ENCODE measurements at regions not wholly inside any gene's neighbourhood (a gene's known extent, or its start where the extent isn't known, plus 50 kb on each side); places are given as distances from the start of the nearest gene placed in this dataset.
A peak's percentile ranks its signal among the peaks of the same experiment; 100 is the strongest.
"Not testable (repeated sequence)": the region's sequence is repeated elsewhere in the genome, so short reads cannot be mapped to it uniquely, and the experiment has no call there.

DNA sequence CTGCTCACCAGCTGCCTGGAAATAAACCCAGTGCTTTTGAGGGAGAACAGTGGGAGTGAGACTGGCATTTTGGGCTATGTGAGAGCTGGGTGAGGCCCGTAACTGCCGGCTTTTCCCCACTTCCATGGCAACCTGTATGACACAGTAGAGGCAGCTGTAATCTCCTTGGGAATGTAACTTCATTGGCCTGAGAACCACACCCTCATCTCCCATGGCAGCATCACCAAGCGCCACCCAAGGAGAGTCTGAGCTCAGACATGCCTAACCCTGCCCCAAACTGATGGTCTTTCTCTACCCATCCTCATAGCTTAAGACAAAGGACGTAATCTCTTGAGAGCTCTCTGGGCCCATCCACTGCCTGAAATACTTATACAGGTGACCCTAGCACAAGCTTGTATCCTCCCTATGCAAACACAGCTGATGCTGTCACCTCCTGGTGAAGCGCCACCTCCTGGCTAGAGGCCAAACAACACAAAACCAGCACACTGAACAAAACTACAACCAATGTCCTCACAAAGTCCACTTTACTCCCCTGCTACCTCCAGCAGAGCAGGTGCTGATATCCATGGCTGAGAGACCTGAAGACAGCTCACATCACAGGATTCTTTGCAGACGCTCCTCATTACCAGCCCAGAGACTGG, 763.4 kb upstream of the NRXN1 start:
- no peak for DNase-seq

DNA sequence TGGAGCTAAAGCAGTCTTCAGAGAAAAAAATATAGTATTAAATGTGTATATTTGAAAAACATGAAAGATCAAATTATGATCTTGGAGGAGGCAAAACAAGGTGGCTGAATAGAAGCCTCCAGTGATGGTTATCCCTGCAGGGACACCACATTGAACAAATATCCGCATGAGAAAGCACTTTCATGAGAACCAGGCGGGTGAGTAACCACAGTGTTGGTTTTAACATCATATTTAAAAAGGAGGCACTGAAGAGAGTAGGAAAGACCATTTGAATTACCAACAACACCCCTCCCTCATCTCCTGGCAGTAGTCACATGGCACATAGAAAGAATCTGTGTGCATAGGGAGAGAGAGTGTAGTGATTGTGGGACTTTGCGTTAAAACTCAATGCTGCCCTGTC, 759.6 kb upstream of the NRXN1 start:
- DNase-seq, result no peak

DNA sequence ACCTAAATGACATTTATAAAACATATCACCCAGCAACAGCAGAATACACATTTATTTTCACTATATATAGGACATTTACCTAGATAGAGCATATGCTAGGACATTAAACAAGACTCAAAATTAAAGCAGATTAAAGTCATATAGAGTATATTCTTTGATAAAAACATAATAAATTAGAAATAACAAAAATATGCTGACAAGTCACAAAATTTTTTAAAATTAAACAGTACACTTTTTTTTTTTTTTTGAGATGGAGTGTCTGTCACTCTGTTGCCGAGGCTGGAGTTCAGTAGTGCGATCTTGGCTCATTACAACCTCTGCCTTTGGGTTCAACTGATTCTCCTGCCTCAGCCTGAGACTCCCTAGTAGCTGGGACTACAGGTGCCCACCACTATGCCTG, 758.9 kb upstream of the NRXN1 start:
- DNase-seq, result no peak

DNA sequence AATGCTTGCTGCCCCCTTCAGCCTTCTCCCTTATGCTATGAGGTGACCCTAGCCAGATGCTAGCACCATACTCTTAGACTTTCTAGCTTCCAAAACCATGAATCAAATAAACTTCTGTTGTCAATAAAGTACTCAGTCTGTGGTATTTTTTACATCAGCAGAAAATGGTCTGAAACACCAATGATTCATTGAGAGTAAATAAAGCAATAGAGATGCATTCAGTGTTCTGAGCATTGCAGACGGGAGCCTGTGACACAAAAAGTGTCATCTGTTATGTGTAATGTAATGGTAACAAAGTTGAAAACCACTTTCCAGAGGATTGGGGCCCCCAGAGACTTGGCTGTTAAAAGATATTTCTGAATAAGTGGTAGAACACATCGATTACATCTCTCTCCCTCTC, 758.0 kb upstream of the NRXN1 start:
- DNase-seq, result no peak

DNA sequence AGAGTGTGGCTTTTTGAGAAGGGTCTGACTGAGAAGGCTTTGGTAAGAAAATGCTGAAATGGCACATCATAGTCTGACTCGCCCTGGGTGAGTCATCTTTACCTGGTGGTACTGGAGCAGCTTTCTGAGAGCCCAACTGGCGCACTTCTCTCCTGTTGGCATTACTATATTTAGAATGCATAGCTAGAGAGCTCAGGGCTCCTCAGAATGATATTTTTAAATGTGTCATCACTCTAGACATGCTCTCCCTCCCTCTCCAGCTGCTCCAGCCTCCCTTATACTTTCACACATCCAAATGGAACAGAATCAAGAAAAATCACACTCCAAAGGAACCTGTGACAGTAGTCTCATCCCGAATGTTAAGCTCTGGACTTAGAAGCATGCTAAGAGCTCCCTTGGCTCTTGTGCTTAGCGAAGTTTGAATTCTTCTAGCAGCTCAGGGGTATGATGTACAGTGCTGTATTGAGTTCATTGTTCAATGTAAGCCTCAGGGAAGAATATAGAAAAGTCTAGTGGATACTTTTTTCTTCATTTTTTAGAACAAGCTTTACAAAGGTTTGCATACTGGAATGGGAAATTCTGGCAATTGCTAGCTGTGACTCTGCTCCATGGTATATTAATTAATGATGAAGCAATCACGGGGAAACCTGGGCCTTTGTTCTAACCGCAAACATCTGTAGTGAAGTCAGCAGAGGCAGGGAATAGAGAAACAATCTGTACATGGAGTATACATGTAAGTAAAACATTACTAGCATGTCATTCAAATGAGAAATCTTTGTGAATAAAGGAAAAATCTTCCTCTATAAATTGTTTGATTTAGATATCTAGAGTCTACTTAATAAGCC, 751.2 kb upstream of the NRXN1 start:
- DNase-seq, result peak; percentile 54

DNA sequence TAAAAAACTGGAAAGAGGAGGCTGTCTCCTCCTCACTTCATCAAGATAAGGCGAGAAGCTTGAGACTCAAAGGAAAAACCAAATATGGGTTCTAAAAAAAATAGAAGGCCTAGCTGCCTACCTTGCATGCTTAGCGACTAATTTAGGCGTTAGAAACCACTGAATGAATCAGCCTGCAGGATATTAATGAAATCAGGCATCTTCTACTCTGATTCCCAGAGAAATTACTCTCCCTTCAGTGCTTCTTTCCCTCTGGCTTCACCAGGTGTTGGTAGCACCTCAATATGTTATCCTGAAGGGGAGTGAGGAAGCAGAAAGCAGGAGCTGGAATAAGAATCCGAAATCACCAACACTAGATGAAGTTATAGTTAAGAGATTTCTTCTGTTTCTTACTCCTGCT, 749.8 kb upstream of the NRXN1 start:
- DNase-seq, result no peak

DNA sequence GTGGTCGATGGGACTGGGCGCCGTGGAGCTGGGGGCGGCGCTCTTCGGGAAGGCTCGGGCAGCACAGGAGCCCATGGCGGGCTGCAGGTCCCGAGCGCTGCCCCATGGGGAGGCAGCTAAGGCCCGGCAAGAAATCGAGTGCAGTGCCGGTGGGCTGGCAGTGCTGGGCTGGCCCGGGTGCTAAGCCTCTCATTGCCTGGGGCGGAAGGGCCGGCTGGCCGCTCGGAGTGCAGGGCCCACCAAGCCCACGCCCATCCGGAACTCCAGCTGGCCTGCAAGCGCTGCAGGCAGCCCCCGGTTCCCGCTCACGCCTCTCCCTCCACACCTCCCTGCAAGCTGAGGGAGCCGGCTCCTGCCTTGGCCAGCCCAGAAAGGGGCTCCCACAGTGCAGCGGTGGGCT, 748.4 kb upstream of the NRXN1 start:
- DNase-seq, result no peak

DNA sequence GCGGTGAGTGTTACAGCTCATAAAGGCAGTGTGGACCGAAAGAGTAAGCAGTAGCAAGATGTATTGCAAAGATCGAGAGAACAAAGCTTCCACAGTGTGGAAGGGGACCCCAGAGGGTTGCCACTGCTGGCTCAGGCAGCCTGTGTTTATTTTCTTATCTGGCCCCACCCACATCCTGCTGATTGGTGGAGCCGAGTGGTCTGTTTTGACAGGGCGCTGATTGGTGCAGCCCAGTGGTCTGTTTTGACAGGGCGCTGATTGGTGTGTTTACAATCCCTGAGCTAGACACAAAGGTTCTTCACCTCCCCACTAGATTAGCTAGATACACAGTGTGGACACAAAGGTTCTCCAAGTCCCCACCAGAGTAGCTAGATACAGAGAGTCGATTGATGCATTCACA, 747.8 kb upstream of the NRXN1 start:
- not testable (repeated sequence) for DNase-seq

DNA sequence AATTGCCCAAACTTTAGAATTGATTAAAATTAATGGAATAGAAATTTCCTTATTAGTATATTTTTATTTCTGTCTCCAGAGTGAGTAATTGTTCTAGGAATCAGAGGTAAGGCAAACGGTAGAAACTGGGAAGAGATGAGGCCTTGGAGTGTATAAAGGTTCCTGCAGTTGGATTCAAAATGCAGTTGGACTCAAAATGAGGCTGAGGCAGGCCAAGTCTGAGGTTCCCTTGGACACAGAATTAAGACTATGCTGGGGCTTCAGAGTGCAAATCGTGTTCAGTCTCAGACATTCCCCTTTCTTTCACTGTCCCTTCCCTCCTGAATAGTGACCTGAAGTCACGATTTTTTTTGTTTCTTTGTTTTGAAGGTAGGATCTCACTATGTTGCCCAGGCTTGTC, 746.9 kb upstream of the NRXN1 start:
- DNase-seq, result peak; percentile 49

DNA sequence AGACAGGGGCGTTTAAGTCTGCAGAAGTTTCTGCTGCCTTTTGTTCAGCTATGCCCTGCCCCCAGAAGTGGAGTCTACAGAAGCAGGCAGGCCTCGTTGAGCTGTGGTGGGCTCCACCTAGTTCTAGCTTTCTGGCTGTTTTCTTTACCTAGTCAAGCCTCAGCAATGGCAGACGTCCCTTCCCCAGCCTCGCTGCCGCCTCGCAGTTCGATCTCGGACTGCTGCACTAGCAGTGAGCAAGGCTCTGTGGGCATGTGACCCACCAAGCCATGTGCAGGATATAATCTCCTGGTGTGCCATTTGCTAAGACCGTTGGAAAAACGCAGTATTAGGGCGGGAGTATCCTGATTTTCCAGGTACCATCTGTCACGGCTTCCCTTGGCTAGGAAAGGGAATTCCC, 742.7 kb upstream of the NRXN1 start:
- not testable (repeated sequence) for DNase-seq

DNA sequence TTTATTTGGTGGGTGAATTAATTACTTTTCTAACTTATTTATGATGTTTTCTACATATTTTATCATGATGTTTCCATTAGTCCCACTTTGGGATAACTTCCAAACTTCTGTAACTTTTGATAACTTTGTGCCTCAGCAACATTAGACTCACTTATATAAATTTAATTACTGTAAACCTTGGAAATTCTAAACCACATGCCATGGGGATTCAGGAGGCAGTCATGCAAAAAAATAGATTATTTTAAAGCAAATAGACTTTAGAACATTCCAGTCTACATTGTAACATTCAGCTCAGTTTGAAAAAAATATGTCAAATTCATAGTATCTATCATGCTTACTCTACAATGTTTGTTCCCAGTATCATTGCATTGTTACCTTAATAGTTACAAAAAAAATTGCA, 728.5 kb upstream of the NRXN1 start:
- DNase-seq, result no peak

DNA sequence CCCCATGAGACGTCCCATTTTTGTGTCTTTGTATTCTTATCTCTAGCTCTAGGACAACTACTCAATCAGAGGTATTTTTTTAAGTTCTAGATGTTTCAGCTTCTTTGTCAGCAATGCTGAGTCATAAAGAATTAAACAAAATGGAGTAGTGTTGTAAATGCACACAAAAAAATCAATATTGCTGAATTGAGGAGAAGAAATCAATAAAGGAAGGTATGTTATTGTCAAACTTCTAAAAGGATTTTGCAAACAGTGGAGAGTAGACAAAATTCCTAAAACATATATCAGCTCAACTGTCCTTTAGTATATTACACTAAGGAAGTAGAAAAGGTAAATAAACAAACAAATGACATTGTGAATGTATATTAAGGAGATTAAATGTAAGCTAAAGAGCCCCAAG, 726.1 kb upstream of the NRXN1 start:
- DNase-seq, result no peak

DNA sequence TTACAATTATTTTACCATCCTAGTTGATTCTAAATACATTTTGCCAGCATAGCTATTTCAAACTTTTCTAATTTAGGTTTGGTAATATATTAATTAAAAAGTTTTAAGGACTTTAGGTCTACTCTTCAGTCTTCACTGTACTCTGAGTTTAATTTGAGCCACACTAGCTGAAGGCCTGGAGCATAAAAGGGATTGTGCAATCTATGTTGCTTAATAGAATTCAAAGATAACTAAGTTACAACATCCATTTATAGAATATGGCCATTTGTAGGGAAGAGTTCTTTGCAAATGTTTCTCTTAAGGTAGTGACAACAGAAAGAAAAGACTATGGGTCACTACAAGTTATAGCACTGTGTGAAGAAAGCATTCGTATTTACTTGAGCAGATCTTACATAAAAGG, 702.2 kb upstream of the NRXN1 start:
- DNase-seq, result no peak

DNA sequence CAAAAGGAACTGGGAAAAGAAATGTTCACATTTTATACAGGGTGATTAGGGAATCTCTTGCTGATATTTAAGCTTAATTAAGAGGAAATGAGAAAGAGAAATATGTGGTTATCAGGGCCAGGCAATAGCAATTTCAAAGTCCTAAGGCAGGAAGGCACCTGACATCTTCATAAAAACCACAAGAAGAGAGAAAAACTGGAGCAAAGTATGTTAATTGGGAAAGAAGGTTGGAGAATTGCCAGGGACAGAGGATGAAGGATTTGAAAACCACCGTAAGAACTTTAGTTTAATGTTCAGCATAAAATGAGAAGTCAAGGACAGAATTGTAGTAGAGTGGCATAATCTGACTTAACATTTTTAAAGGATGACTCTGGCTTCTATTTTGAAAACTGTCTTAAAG, 691.8 kb upstream of the NRXN1 start:
- DNase-seq, result no peak

DNA sequence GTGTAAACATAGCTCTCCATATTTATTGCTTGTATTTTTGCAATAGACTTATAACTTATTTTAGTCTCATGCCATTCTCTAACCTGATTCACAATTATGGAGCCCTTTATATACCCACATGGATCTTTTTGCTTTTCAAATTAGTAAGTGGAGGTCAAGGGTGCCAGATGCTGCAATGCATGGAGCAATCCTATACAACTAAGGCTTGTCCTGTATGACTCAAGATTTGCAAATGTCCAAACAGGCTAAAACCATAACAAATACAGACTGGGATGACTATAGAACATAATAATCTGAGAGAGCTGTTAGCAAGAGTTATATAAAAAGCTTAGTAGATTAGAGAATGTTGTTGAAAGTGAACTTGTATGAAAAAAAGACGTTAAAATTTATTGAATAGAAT, 690.4 kb upstream of the NRXN1 start:
- no peak for DNase-seq

DNA sequence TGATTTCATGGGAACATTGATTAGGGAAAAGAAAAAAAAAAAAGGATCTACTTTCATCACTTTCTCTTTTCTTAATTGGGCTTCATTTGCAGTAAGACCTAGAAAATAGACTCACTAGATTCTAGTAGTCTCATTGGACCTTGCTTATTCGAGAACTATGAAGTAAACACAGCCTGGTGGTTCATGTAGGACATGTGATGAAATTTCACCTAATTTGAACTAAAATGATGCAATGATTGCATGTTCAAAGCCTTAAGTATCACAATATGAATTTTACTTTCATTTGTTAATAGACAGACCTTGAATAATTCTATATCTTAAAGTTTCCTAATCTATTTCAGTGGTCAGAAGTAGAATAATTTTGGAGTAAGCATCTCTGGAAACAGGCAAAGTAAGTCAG, 688.9 kb upstream of the NRXN1 start:
- no peak for DNase-seq

DNA sequence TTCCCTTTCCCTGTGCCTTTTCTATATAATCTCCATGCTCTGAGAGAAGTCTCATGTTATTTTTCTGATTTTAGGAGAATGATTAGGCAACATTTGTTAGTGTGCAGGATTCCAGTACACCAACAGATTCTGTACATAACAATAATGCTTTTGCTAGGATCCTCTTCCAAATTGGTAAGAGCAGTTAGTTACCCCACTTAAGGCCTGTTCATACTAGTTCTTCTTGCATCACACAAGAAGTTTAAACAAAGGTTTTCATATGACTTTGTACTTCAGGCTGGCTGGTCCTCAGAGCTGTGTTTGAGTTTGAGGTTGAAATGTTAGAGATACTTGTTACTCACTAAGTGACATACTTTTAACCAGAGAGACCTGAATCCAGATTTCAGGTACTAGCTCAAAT, 686.9 kb upstream of the NRXN1 start:
- no peak for DNase-seq

DNA sequence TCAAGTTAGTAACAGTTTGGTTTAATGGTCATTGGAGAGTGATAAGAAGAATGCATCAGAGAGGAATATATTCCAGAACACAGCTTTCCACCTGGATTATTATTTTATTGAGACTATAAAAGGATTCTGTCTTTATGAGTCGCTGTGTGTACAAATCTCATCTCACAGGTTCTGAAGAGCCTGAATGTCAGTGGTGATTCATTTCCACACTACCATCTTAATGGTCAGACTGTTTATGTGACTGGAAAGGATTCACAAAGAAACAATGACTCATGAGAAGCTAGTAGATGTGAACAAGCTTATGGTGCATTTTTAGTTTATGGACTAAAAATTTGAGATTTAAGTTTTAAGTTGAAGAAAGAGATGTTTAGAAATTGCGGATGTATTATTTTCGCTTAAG, 685.4 kb upstream of the NRXN1 start:
- DNase-seq, result no peak

DNA sequence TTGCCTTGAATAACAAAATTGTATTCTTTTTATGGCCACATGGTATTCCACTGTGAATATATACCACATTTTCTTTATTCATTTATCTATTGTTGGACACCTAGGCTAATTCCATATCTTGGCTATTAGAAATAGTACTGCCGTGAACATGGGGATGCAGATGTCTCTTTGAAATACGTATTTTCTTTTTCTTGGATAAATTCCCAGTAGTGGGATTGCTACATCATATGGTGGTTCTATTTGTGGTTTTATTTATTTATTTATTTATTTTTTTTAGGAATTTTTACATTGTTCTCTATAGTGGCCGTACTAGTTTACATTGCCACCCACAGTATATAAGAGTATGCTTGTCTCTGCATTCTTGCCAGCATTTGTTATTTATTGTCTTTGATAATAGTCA, 679.8 kb upstream of the NRXN1 start:
- no peak for DNase-seq

DNA sequence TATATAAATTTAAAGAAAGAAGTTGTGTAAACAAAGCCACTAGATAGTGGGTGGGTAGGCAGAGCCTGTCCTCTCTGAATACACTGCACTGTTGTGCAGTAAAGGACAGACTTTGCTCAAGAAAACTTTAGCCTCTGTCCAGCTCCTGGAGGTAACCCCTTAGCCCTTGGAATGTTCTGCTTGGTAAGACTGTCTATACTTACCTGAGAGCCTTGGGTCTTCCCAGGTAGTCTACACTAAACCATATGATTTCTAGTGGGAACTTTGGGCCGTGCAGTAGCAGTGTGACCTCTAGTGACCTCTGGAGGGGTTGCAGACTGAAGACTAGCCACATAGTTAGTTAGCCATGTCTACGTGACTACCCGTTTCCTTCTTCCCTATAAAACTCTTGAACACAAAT, 678.3 kb upstream of the NRXN1 start:
- no peak for DNase-seq

DNA sequence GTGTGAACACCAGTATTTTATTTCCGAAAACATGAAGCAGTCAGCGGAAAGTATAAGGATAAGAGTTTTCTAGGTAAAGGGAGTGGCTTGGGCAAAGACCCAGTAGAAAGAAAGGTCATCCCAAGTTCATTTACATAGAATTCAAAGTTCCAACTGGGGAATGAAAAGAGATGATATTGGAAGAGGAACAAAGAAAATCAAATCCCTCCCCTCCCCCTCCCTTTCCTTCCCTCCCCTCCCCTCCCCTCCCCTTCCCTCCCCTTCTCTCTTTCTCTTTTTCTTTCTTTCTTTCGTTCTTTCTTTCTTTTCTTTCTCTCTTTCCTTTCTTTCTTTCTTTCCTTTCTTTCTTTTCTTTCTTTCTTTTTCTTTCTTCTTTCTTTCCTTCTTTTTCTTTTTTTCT, 675.7 kb upstream of the NRXN1 start:
- no peak for DNase-seq

DNA sequence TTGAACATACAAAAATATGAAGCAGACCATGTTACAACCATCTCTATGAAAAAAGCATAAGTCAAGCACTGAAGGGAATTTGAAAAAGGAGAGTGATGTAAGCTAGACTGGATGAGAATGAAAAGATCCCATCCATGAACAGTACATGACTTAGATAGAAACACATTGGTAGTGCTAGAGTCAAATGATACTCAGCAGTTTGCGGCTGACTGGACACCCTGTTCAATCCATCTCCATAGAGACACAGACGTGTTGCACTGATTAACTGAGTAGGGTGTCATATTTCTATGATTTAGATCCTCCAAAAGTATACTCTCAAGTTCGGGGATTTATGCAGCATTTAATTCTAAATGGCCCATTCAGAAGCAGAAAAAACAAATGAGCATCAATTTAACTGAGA, 674.3 kb upstream of the NRXN1 start:
- DNase-seq, result no peak

DNA sequence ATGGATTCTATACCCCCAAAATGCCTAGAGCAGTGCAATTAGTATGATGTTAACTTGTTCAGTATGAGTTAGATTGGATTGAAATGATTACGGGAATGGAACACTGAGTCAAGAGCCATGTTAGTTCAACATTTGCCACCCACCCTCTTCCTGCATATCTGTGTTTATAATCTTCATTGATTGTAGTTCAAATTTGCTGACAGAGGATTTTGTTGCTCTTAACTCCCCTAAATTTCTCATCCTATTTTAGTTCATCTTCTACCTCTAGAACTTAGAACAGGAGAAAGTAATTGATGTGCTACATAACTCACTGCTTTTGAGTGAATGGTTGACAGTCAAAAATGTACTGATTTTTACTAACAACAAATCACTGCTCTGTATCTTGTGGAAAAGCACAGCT, 673.5 kb upstream of the NRXN1 start:
- no peak for DNase-seq

DNA sequence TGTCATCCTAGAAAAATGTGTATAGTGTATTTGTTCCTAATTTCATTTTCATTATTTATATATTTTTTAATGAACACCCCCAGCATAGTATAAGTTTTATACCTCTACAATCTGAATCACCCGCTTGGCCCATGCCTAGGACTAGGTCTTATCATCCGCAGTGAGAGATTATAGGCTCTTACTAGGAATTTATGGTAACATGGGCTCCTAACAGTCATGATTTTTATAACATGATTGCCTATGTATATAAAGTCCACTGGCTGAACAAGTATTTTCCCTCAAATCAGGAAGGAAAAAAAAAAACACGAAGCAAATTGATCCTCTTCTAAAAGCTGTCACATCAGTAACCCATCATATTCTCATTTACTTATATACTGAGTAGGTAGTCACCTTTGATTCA, 666.1 kb upstream of the NRXN1 start:
- DNase-seq, result no peak

DNA sequence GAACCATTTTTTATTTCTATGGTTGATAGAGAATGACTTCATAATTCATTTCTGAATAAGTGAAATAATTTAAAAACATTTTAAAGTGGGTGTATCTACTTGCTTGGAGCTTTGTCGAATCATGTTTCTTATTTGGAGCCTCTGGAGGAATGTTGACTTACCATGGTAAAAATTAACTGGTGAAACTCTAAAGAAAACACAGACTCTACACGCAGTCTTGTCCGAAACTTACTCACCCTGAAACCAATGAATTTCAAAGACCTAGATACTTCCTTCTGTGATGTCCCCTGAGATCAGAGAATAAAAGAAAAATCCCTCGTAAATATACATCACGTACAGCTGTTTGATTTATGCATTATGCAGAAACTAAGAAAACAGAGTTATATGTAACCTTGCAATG, 665.2 kb upstream of the NRXN1 start:
- no peak for DNase-seq

Data from right hindlimb (tissue), 1 donor.